Gastroesophageal sphincter (tissue), 4 donors: ENCODE measurements at regions not wholly inside any gene's neighbourhood (a gene's known extent, or its start where the extent isn't known, plus 50 kb on each side); places are given as distances from the start of the nearest gene placed in this dataset.

ENCODE experiments used
- ATAC-seq: fragments of 150-250 bp; one replicate; pipeline ENCODE4 v1.9.1; 2016; ENCODE audit warnings: mild to moderate bottlenecking, moderate library complexity
- H3K27ac ChIP-seq, 4 donors: fragments of 200-600 bp; sonication (generic) in 3 of 4; 1 replicate in 3 of 4; 2 replicates in 1 of 4; pipeline ENCODE4 v1.5.1; 2016 to 2019
- H3K27me3 ChIP-seq: fragments of 200-600 bp; sonication (generic); one replicate; pipeline ENCODE4 v1.5.1; 2019
- H3K36me3 ChIP-seq, 2 donors: fragments of 200-600 bp; sonication (generic); one replicate each; pipeline ENCODE4 v1.5.1; 2019; ENCODE audit warnings: control low read depth in 1 of 2
- H3K4me1 ChIP-seq, 3 donors: fragments of 200-600 bp; sonication (generic); 1 replicate in 2 of 3; 2 replicates in 1 of 3; pipeline ENCODE4 v1.5.1; 2016 to 2019; ENCODE audit warnings: control low read depth in 2 of 3
- H3K4me3 ChIP-seq, 2 donors: fragments of 200-600 bp; sonication (generic); one replicate each; pipeline ENCODE4 v1.5.1; 2019; ENCODE audit warnings: mild to moderate bottlenecking in 1 of 2, moderate library complexity in 1 of 2
- H3K9me3 ChIP-seq, 3 donors: fragments of 200-600 bp; sonication (generic); one replicate each; pipeline ENCODE4 v1.5.1; 2017 to 2019; ENCODE audit warnings: control low read depth in 2 of 3
- EP300 ChIP-seq: sonication (generic); formaldehyde crosslinking; IDR thresholded peaks from one replicate; pipeline ENCODE4 v1.6.1; 2017; ENCODE audit warnings: antibody characterized with exemption, mild to moderate bottlenecking
- POLR2A ChIP-seq, 2 donors: fragments of 450-650 bp; IDR thresholded peaks; one replicate each; pipeline ENCODE4 v1.6.1; 2017; ENCODE audit warnings: antibody characterized with exemption in 2 of 2, mild to moderate bottlenecking in 2 of 2, moderate library complexity in 1 of 2
- POLR2AphosphoS5 ChIP-seq: sonication (generic); formaldehyde crosslinking; IDR thresholded peaks from one replicate; pipeline ENCODE4 v1.6.1; 2017; ENCODE audit warnings: antibody characterized with exemption
- WGBS, 2 donors: methylation state at CpG; one replicate each; pipeline ENCODE4 v1.1.5; 2018; ENCODE audit warnings: low coverage in 1 of 2; 5-methylcytosine and 5-hydroxymethylcytosine counted together
- TF ChIP-seq, protein P1 (sequence below), 4 experiments: fragments of 200-600 bp in 2 of 4; fragments of 450-650 bp in 2 of 4; sonication (generic) in 1 of 4; IDR thresholded peaks; one replicate each; pipeline ENCODE4 v1.5.1; 2017 to 2019; ENCODE audit warnings: antibody characterized with exemption in 4 of 4, mild to moderate bottlenecking in 2 of 4, moderate library complexity in 2 of 4

DNA sequence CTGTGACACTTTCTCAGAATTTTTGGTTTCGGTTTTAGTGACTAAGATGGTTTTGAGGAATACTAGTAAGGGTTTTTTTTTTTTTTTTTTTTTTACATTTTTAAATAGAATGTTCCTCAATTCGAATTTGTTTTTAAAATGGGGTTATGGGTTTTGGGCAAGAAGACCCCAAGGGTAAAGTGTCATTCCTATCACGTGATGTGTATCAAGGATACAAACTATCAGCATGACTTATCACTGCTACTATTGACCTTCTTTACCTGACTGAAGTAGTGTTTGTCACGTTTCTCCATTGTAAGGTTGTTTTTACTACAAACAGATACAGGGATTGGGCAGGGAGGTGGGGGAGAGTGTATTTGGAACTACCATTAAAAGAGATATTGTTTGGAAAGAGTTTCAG lies 781.1 kb upstream of the ADGRL4 start:
- Histone ChIP-seq H3K27me3 (no peaks in the 10 kb centered on the region), H3K36me3 (no peaks in the 10 kb centered on the region), H3K9me3 (no peaks in the 10 kb centered on the region), H3K27ac (no peak overlapping the region), H3K4me3 (no peak overlapping the region), H3K4me1 (no peaks in the 10 kb centered on the region)
- 75 to 78% methylated on average over 2 to 4 of the region's 4 CpGs for WGBS, 2 donors
- ATAC-seq, result no peak
- TF ChIP-seq POLR2AphosphoS5 (no peak), POLR2A (IDR thresholded peaks at IDR 0.05) (no peak)
- TF ChIP-seq, protein P1, sequence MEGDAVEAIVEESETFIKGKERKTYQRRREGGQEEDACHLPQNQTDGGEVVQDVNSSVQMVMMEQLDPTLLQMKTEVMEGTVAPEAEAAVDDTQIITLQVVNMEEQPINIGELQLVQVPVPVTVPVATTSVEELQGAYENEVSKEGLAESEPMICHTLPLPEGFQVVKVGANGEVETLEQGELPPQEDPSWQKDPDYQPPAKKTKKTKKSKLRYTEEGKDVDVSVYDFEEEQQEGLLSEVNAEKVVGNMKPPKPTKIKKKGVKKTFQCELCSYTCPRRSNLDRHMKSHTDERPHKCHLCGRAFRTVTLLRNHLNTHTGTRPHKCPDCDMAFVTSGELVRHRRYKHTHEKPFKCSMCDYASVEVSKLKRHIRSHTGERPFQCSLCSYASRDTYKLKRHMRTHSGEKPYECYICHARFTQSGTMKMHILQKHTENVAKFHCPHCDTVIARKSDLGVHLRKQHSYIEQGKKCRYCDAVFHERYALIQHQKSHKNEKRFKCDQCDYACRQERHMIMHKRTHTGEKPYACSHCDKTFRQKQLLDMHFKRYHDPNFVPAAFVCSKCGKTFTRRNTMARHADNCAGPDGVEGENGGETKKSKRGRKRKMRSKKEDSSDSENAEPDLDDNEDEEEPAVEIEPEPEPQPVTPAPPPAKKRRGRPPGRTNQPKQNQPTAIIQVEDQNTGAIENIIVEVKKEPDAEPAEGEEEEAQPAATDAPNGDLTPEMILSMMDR (IDR thresholded peaks at IDR 0.05), result no peak

DNA sequence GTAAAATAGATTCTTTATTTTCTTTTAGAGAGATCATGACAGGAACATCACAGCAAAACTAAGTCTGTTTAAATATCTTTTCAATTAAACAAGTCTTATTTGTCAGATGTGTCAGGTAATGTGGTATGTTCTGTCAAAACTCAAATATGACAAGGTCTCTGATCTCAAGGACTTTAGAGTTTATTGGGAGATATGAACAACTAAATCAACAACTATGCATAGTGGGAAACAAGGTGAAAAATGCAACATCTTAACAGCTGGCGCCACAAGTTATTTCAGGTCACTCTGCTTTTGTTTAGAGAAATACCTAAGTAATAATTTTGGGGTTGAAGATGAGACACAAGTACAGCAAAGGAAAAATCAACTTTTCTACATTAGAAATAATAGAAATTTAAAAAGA lies 779.4 kb upstream of the ADGRL4 start:
- Histone ChIP-seq H3K9me3 (no peaks in the 10 kb centered on the region), H3K27ac (no peak overlapping the region), H3K4me1 (no peaks in the 10 kb centered on the region), H3K36me3 (no peaks in the 10 kb centered on the region), H3K4me3 (no peak overlapping the region), H3K27me3 (no peaks in the 10 kb centered on the region)
- 90 to 100% methylated on average over 1 of the region's 1 CpG for WGBS, 2 donors
- TF ChIP-seq POLR2AphosphoS5 (no peak), EP300 (no peak), POLR2A (IDR thresholded peaks at IDR 0.05) (no peak)
- TF ChIP-seq, protein P1 (IDR thresholded peaks at IDR 0.05), result no peak
- ATAC-seq, result no peak

DNA sequence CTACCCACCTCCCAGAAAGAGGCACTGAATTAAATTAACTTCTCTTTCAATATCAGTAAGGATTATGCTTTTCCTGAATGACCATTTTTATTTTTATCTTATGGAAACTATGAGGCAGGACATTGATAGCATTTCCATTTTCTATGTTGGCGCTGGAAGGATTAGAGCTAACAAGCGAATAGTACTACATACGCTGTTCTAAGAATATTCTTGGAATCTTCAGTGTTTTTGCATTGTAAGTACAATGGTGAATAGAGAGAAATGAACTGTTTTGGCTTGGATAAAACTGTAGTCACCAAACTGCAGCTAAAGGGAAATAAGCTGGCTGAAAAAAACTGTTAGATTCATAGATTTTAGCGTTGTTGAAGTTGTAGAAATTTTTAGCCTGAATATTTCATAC lies 779.0 kb upstream of the ADGRL4 start:
- TF ChIP-seq EP300 (no peak), POLR2AphosphoS5 (no peak), POLR2A (IDR thresholded peaks at IDR 0.05) (no peak)
- TF ChIP-seq, protein P1 (IDR thresholded peaks at IDR 0.05), result no peak
- no peaks in the 10 kb centered on the region for H3K4me1 ChIP-seq
- no peaks in the 10 kb centered on the region for H3K9me3 ChIP-seq
- no peaks in the 10 kb centered on the region for H3K36me3 ChIP-seq
- no peak overlapping the region for H3K4me3 ChIP-seq
- no peak overlapping the region for H3K27ac ChIP-seq
- 61 to 68% methylated on average over 4 of the region's 4 CpGs for WGBS, 2 donors
- H3K27me3 ChIP-seq, result no peaks in the 10 kb centered on the region
- ATAC-seq, result no peak

DNA sequence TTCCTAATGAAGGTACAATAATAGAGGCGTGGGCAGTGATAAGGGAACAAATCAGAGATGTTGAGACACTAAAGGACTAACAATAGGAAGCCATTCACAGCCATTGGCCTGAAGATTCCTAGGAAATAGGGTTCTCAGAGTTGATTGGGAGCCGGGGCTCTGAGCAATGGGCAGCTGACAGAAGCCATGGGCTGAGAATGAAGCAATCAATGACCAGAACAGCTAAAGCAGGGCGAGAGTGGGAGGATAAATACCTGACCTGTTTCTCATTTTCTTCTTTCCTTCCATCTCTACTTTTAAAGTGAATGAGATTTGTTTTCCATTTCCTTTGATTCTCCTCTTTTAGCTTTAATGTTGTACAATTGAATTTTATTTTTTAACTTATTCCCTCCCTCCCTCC lies 774.7 kb upstream of the ADGRL4 start:
- H3K4me1 ChIP-seq, result no peaks in the 10 kb centered on the region
- 92 to 100% methylated on average over 2 to 3 of the region's 3 CpGs for WGBS, 2 donors
- no peak for ATAC-seq
- H3K27ac ChIP-seq, result no peak overlapping the region
- H3K36me3 ChIP-seq, result no peaks in the 10 kb centered on the region
- H3K9me3 ChIP-seq, result no peaks in the 10 kb centered on the region
- H3K27me3 ChIP-seq, result no peaks in the 10 kb centered on the region
- TF ChIP-seq EP300, result no peak
- no peak for TF ChIP-seq POLR2AphosphoS5
- TF ChIP-seq, protein P1 (IDR thresholded peaks at IDR 0.05), result no peak
- no peak for TF ChIP-seq POLR2A (IDR thresholded peaks at IDR 0.05)
- H3K4me3 ChIP-seq, result no peak overlapping the region

DNA sequence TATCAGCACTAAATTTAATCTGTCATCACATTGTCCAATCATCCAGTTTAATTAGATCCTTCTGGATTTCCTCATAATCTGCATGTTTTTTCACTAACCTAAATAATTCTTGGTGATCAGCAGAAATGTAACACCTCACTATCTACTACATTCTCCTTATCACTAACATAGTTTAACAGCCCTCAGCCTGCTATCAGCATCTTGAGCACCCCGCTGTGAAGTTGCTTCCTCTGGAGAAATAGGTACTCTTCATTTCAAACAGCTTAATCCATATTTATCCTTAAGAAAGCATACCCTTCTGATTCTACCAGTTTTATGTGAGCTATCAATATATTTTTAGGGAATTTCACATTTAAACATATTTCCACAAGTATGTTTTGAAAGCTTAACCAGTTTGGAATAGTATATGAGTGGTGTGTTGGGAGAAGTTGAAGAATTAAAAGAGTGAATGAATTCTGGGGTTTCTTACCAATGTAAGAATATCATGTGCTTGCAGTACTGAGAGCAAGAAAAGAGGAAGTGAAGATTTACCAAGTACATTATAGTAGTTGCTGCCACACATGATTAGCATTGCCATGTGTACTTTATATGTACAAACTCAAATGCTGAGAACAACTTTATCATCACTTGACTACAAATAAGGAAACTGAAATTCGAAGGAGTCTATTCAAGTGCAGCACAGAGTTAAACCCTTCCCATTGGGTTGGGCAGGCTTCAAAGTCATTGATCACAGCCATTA lies 771.1 kb upstream of the ADGRL4 start:
- H3K36me3 ChIP-seq, result no peaks in the 10 kb centered on the region
- no peak overlapping the region for H3K4me3 ChIP-seq
- no peaks in the 10 kb centered on the region for H3K27me3 ChIP-seq
- no peaks in the 10 kb centered on the region for H3K4me1 ChIP-seq
- 79 to 81% methylated on average over 2 of the region's 2 CpGs for WGBS, 2 donors
- no peak overlapping the region for H3K27ac ChIP-seq
- H3K9me3 ChIP-seq, result no peaks in the 10 kb centered on the region
- ATAC-seq, result no peak
- TF ChIP-seq POLR2AphosphoS5 (no peak), POLR2A (IDR thresholded peaks at IDR 0.05) (no peak), EP300 (no peak)
- TF ChIP-seq, protein P1 (IDR thresholded peaks at IDR 0.05), result no peak
